Endodermal cell (in vitro differentiated cells): ENCODE measurements at regions not wholly inside any gene's neighbourhood (a gene's known extent, or its start where the extent isn't known, plus 50 kb on each side); places are given as distances from the start of the nearest gene placed in this dataset.
"Not testable (repeated sequence)": the region's sequence is repeated elsewhere in the genome, so short reads cannot be mapped to it uniquely, and the experiment has no call there.

Experiments
- DNase-seq: peaks from one replicate; pipeline ENCODE4 v3.0.0-alpha.2; 2017
- H3K27ac ChIP-seq: 2 replicates; pipeline ENCODE4 v1.5.1; 2013; ENCODE audit warnings: mild to moderate bottlenecking, low read depth, low read length, moderate library complexity
- H3K27me3 ChIP-seq: 2 replicates; pipeline ENCODE4 v1.6.1; 2013; ENCODE audit warnings: mild to moderate bottlenecking, low read length, moderate library complexity; ENCODE audit not compliant: insufficient read depth, control insufficient read depth, poor library complexity, severe bottlenecking
- H3K36me3 ChIP-seq: 2 replicates; pipeline ENCODE4 v1.7.0; 2013; ENCODE audit warnings: mild to moderate bottlenecking, low read length, moderate library complexity; ENCODE audit not compliant: control insufficient read depth, insufficient read depth
- H3K4me1 ChIP-seq: one replicate; pipeline ENCODE4 v1.7.0; 2013; ENCODE audit warnings: low read length; ENCODE audit not compliant: control insufficient read depth, insufficient read depth
- H3K4me3 ChIP-seq: 2 replicates; pipeline ENCODE4 v1.5.1; 2013; ENCODE audit warnings: mild to moderate bottlenecking, low read length, moderate library complexity
- H3K9ac ChIP-seq: 2 replicates; pipeline ENCODE4 v1.6.1; 2013; ENCODE audit warnings: mild to moderate bottlenecking, low read length, moderate library complexity; ENCODE audit not compliant: poor library complexity, severe bottlenecking; ENCODE audit errors: extremely low read depth
- H3K9me3 ChIP-seq: 2 replicates; pipeline ENCODE4 v1.6.1; 2013; ENCODE audit warnings: mild to moderate bottlenecking, low read length, moderate library complexity; ENCODE audit not compliant: control insufficient read depth
- H3K27ac Mint-ChIP-seq: 2 replicates; pipeline ENCODE4 v1.8.0; 2020; ENCODE audit warnings: mixed read lengths
- H3K27me3 Mint-ChIP-seq: 2 replicates; pipeline ENCODE4 v1.8.0; 2021; ENCODE audit warnings: mild to moderate bottlenecking, mixed read lengths; ENCODE audit not compliant: insufficient read depth
- H3K36me3 Mint-ChIP-seq: 2 replicates; pipeline ENCODE4 v1.8.0; 2020; ENCODE audit warnings: low read depth, mixed read lengths
- H3K4me1 Mint-ChIP-seq: 2 replicates; pipeline ENCODE4 v1.8.0; 2020; ENCODE audit warnings: mixed read lengths
- H3K4me3 Mint-ChIP-seq: 2 replicates; pipeline ENCODE4 v1.8.0; 2020; ENCODE audit warnings: mild to moderate bottlenecking, moderate library complexity, mixed read lengths
- H3K9me3 Mint-ChIP-seq: 2 replicates; pipeline ENCODE4 v1.8.0; 2020; ENCODE audit warnings: mild to moderate bottlenecking, mixed read lengths
- WGBS, 2 experiments: methylation state at CpG; one replicate each; pipeline versions ENCODE4 v1.1.5 to v1.1.7; 2013; ENCODE audit warnings: missing lambda C conversion rate in 2 of 2, mixed read lengths in 1 of 2; ENCODE audit not compliant: insufficient coverage in 1 of 2, insufficient read length in 1 of 2; 5-methylcytosine and 5-hydroxymethylcytosine counted together
- TF ChIP-seq, protein P1 (sequence below): fragments of 200-600 bp; sonication (generic); conservative IDR thresholded peaks from 2 replicates; pipeline ENCODE4 v1.5.0; 2021; ENCODE audit warnings: antibody characterized with exemption, mild to moderate bottlenecking

DNA sequence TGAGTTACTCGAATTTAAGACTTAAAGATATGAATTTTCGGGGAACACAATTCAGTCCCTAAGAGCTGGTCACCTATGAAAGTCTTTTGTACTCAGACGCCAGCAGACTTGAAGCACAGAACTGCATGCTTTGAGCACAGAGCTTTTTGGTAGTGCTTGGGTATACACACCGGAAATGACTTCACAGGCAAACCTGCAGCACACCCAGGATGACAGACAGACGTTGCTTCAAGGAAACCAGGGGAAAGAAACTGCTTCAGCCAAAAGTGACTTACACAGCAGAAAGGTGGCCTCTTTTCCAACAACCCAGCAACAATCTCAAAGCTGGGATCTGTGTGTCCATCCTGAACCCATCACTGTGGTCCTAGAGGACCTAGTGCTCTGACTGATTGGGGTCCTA is 975.1 kb downstream of the AACS start:
- Mint-ChIP-seq H3K4me1 (peaks cover 5% of the 10 kb centered on the region), H3K36me3 (no peaks in the 10 kb centered on the region), H3K27ac (no peak overlapping the region), H3K4me3 (no peak overlapping the region), H3K9me3 (peaks cover 52% of the 10 kb centered on the region), H3K27me3 (peaks cover 18% of the 10 kb centered on the region)
- H3K4me3 ChIP-seq = no peak overlapping the region
- no peaks in the 10 kb centered on the region for H3K27me3 ChIP-seq
- H3K36me3 ChIP-seq = no peaks in the 10 kb centered on the region
- TF ChIP-seq, protein P1, sequence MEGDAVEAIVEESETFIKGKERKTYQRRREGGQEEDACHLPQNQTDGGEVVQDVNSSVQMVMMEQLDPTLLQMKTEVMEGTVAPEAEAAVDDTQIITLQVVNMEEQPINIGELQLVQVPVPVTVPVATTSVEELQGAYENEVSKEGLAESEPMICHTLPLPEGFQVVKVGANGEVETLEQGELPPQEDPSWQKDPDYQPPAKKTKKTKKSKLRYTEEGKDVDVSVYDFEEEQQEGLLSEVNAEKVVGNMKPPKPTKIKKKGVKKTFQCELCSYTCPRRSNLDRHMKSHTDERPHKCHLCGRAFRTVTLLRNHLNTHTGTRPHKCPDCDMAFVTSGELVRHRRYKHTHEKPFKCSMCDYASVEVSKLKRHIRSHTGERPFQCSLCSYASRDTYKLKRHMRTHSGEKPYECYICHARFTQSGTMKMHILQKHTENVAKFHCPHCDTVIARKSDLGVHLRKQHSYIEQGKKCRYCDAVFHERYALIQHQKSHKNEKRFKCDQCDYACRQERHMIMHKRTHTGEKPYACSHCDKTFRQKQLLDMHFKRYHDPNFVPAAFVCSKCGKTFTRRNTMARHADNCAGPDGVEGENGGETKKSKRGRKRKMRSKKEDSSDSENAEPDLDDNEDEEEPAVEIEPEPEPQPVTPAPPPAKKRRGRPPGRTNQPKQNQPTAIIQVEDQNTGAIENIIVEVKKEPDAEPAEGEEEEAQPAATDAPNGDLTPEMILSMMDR = no peak
- peaks cover 71% of the 10 kb centered on the region for H3K9me3 ChIP-seq
- DNase-seq = no peak
- no peak overlapping the region for H3K27ac ChIP-seq
- H3K9ac ChIP-seq = no peak overlapping the region
- H3K4me1 ChIP-seq = no peaks in the 10 kb centered on the region
- WGBS, 2 experiments = 81 to 87% methylated on average over 4 to 5 of the region's 5 CpGs

DNA sequence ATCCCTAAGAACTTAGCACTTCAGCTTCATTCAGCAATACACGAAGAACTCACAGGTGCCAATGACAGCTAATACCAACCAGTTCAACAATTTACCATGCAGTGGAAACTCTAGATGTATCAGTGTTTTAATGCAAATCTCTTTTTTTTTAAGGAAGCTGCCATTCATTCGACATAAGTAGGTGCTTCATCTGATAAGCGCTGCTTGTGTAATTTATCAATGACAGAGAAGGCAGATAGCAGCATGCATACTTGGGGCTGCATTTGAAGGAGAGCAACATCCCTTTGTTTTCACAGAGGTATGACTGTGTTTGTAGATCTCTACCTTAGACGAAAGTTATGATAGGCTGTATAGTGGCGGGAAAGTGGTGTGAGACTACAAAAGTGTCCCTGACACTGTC is 977.1 kb downstream of the AACS start:
- peaks cover 18% of the 10 kb centered on the region for H3K27me3 Mint-ChIP-seq
- no peak overlapping the region for H3K27ac Mint-ChIP-seq
- no peak overlapping the region for H3K27ac ChIP-seq
- peaks cover 5% of the 10 kb centered on the region for H3K4me1 Mint-ChIP-seq
- H3K4me1 ChIP-seq = no peaks in the 10 kb centered on the region
- H3K9me3 Mint-ChIP-seq = peaks cover 52% of the 10 kb centered on the region
- TF ChIP-seq, protein P1 = no peak
- no peak overlapping the region for H3K4me3 ChIP-seq
- DNase-seq = no peak
- no peaks in the 10 kb centered on the region for H3K36me3 Mint-ChIP-seq
- H3K4me3 Mint-ChIP-seq = no peak overlapping the region
- H3K9ac ChIP-seq = no peak overlapping the region
- no peaks in the 10 kb centered on the region for H3K27me3 ChIP-seq
- H3K36me3 ChIP-seq = no peaks in the 10 kb centered on the region
- peaks cover 72% of the 10 kb centered on the region for H3K9me3 ChIP-seq
- WGBS, 2 experiments = 85 to 90% methylated on average over 4 to 5 of the region's 5 CpGs

DNA sequence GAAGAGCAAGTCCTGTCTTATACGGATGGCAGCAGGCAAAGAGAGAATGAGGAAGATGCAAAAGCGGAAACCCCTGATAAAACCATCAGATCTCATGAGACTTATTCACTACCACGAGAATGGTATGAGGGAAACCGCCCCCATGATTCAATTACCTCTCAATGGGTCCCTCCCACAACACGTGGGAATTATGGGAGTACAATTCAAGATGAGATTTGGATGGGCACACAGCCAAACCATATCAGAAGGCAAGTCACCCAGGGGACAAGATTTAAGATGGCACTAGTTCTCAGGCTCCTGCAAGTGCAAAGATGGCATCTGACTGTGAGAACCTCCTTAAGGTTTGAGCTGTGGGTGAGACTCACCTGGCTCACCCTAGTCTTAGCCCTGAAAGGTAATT is 984.3 kb downstream of the AACS start:
- peaks cover 29% of the 10 kb centered on the region for H3K9me3 Mint-ChIP-seq
- H3K27ac Mint-ChIP-seq, H3K36me3 ChIP-seq, H3K27me3 Mint-ChIP-seq, H3K4me3 Mint-ChIP-seq, H3K9ac ChIP-seq, H3K4me1 Mint-ChIP-seq, H3K27ac ChIP-seq, DNase-seq, H3K36me3 Mint-ChIP-seq, H3K4me1 ChIP-seq, H3K27me3 ChIP-seq, H3K4me3 ChIP-seq: not testable (repeated sequence)
- 77% methylated on average over 5 of the region's 5 CpGs; no CpG with 5 or more reads in 1 of the 2 experiments for WGBS, 2 experiments
- peaks cover 74% of the 10 kb centered on the region for H3K9me3 ChIP-seq

DNA sequence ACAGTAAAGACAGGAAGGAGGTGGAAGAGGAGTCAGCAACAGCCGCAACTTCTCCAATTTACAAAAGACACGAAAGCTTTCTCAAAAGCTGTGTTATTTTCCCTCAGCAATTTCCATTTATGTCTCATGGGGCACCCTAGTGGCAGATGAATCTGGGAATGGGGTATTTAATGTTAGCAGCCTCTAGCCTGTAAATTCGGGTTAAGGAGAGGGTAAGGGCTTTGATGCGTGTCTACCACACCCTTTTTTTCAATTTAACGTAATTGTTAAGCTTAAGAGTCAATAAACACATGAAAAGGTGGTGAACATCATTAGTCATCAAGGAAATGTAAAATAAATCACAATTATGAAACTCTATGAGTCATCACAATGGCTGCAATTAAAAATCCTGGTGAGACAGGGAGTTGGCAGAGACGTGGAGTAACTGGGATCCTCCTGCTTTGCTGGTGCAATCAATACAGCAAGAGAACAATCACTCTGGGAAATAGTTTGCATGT is 986.4 kb downstream of the AACS start:
- Mint-ChIP-seq H3K4me3 (no peak overlapping the region), H3K27ac (no peak overlapping the region), H3K27me3 (peaks cover 2% of the 10 kb centered on the region), H3K9me3 (peaks cover 16% of the 10 kb centered on the region), H3K36me3 (no peaks in the 10 kb centered on the region), H3K4me1 (peaks cover 4% of the 10 kb centered on the region)
- TF ChIP-seq, protein P1 = no peak
- 72 to 84% methylated on average over 3 to 5 of the region's 6 CpGs for whole genome bisulfite sequencing, 2 experiments
- Histone ChIP-seq H3K36me3 (no peaks in the 10 kb centered on the region), H3K4me3 (no peak overlapping the region), H3K27me3 (no peaks in the 10 kb centered on the region), H3K9ac (no peak overlapping the region), H3K27ac (no peak overlapping the region), H3K4me1 (no peaks in the 10 kb centered on the region), H3K9me3 (peaks cover 60% of the 10 kb centered on the region)
- no peak for DNase-seq
